SK-N-SH treated with all-trans-retinoic acid at 6 μM for 48 hours (cell line): ENCODE measurements at regions not wholly inside any gene's neighbourhood (a gene's known extent, or its start where the extent isn't known, plus 50 kb on each side); places are given as distances from the start of the nearest gene placed in this dataset.

Source experiments
- ATAC-seq: fragments of 200-7000 bp; cut with Tn5 transposase; 3 replicates; pipeline ENCODE4 v1.9.1; 2020; ENCODE audit warnings: mild to moderate bottlenecking, moderate library complexity
- ARNTL ChIP-seq: fragments of 450-650 bp; formaldehyde crosslinking; IDR thresholded peaks from 2 replicates; pipeline ENCODE4 v1.5.0; 2020; ENCODE audit warnings: low read depth, mild to moderate bottlenecking, moderate library complexity, borderline replicate concordance
- BACH2 ChIP-seq: fragments of 250-450 bp; sonication (Bioruptor Pico); IDR thresholded peaks from 2 replicates; pipeline ENCODE4 v1.9.0; 2021; ENCODE audit warnings: mild to moderate bottlenecking, borderline replicate concordance
- CSDC2 ChIP-seq: fragments of 250-450 bp; sonication (Bioruptor Pico); IDR thresholded peaks from 2 replicates; pipeline ENCODE4 v1.5.0; 2020; ENCODE audit warnings: mild to moderate bottlenecking, moderate library complexity
- ESRRG ChIP-seq: fragments of 250-450 bp; sonication (Bioruptor Pico); IDR thresholded peaks from 2 replicates; pipeline ENCODE4 v1.6.1; 2021; ENCODE audit warnings: mild to moderate bottlenecking
- ISL1 ChIP-seq: fragments of 250-450 bp; sonication (Bioruptor Pico); IDR thresholded peaks from 2 replicates; pipeline ENCODE4 v2.1.2; 2022; ENCODE audit warnings: mild to moderate bottlenecking, moderate library complexity
- OSR1 ChIP-seq: fragments of 250-450 bp; sonication (Bioruptor Pico); IDR thresholded peaks from 2 replicates; pipeline ENCODE4 v1.8.0; 2022; ENCODE audit warnings: moderate library complexity, mild to moderate bottlenecking, inconsistent platforms
- PPARA ChIP-seq: fragments of 250-450 bp; sonication (Bioruptor Pico); IDR thresholded peaks from 2 replicates; pipeline ENCODE4 v1.5.0; 2020; ENCODE audit warnings: mild to moderate bottlenecking, borderline replicate concordance
- RARB ChIP-seq: fragments of 250-450 bp; sonication (Bioruptor Pico); IDR thresholded peaks from 2 replicates; pipeline ENCODE4 v1.8.0; 2021; ENCODE audit warnings: mild to moderate bottlenecking, moderate library complexity
- SNAI2 ChIP-seq: fragments of 250-450 bp; sonication (Bioruptor Pico); IDR thresholded peaks from 2 replicates; pipeline ENCODE4 v1.5.0; 2020; ENCODE audit warnings: mild to moderate bottlenecking, moderate library complexity
- TOX ChIP-seq: fragments of 250-450 bp; sonication (Bioruptor Pico); IDR thresholded peaks from 2 replicates; pipeline ENCODE4 v1.8.0; 2021; ENCODE audit warnings: mild to moderate bottlenecking, moderate library complexity, borderline replicate concordance
- ZC3H10 ChIP-seq: fragments of 250-450 bp; sonication (Bioruptor Pico); IDR thresholded peaks from 2 replicates; pipeline ENCODE4 v1.5.1; 2021; ENCODE audit warnings: mild to moderate bottlenecking, moderate library complexity
- ZFP3 ChIP-seq: fragments of 250-450 bp; sonication (Bioruptor Pico); IDR thresholded peaks from 2 replicates; pipeline ENCODE4 v1.5.0; 2020; ENCODE audit warnings: mild to moderate bottlenecking, moderate library complexity
- ZFP30 ChIP-seq: fragments of 450-650 bp; formaldehyde crosslinking; IDR thresholded peaks from 2 replicates; pipeline ENCODE4 v1.5.0; 2022; ENCODE audit warnings: mild to moderate bottlenecking, moderate library complexity
- ZNF565 ChIP-seq: fragments of 450-650 bp; formaldehyde crosslinking; conservative IDR thresholded peaks from 2 replicates; pipeline ENCODE4 v1.5.0; 2020; ENCODE audit warnings: low read depth, mild to moderate bottlenecking, moderate library complexity
- ZNF70 ChIP-seq: fragments of 450-650 bp; formaldehyde crosslinking; IDR thresholded peaks from 2 replicates; pipeline ENCODE4 v1.5.0; 2020; ENCODE audit warnings: mild to moderate bottlenecking, moderate library complexity
- ZNF8 ChIP-seq: fragments of 450-650 bp; formaldehyde crosslinking; IDR thresholded peaks from 2 replicates; pipeline ENCODE4 v1.5.0; 2020; ENCODE audit warnings: mild to moderate bottlenecking, moderate library complexity
- TF ChIP-seq, protein P1 (sequence below): fragments of 250-450 bp; sonication (Bioruptor Pico); IDR thresholded peaks from 2 replicates; pipeline ENCODE4 v1.5.1; 2021; ENCODE audit warnings: mild to moderate bottlenecking, moderate library complexity
- TF ChIP-seq, protein P2 (sequence below): fragments of 250-450 bp; sonication (Bioruptor Pico); IDR thresholded peaks from 2 replicates; pipeline ENCODE4 v1.8.0; 2021; ENCODE audit warnings: low read depth, mild to moderate bottlenecking, moderate library complexity, borderline replicate concordance
- TF ChIP-seq, protein P3 (sequence below): fragments of 250-450 bp; sonication (Bioruptor Pico); IDR thresholded peaks from 2 replicates; pipeline ENCODE4 v1.5.0; 2020; ENCODE audit warnings: mild to moderate bottlenecking, moderate library complexity
- TF ChIP-seq, protein P4 (sequence below): fragments of 250-450 bp; sonication (Bioruptor Pico); IDR thresholded peaks from 2 replicates; pipeline ENCODE4 v1.8.0; 2020; ENCODE audit warnings: mild to moderate bottlenecking, moderate library complexity, borderline replicate concordance

DNA sequence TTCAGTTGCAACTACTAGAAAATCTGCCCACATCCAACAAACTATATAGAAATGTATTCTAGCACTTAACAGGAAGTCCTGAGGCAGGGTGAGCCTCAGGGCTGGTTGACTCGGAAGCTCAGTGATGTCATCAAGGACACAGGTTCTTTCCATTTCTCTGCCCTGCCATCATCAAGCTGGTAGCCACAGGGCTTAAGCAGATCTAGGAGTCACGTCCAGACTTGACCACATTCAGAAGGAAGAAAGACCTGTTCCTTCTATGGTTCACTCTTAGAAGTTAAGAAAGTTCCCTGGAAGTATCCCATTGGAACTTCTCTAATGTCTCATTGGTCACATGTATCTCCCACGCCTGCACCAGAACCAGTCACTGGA, 438.1 kb downstream of the PRDM2 start:
- TF ChIP-seq, protein P1, sequence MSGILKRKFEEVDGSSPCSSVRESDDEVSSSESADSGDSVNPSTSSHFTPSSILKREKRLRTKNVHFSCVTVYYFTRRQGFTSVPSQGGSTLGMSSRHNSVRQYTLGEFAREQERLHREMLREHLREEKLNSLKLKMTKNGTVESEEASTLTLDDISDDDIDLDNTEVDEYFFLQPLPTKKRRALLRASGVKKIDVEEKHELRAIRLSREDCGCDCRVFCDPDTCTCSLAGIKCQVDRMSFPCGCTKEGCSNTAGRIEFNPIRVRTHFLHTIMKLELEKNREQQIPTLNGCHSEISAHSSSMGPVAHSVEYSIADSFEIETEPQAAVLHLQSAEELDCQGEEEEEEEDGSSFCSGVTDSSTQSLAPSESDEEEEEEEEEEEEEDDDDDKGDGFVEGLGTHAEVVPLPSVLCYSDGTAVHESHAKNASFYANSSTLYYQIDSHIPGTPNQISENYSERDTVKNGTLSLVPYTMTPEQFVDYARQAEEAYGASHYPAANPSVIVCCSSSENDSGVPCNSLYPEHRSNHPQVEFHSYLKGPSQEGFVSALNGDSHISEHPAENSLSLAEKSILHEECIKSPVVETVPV (CRISPR knock-in tag), result no peak
- TF ChIP-seq ZFP30 (CRISPR knock-in tag) (no peak), ARNTL (CRISPR knock-in tag) (no peak), ZC3H10 (CRISPR knock-in tag) (no peak), ISL1 (CRISPR knock-in tag) (no peak), ZNF70 (CRISPR knock-in tag) (no peak), ZNF8 (CRISPR knock-in tag) (no peak)
- TF ChIP-seq, protein P2, sequence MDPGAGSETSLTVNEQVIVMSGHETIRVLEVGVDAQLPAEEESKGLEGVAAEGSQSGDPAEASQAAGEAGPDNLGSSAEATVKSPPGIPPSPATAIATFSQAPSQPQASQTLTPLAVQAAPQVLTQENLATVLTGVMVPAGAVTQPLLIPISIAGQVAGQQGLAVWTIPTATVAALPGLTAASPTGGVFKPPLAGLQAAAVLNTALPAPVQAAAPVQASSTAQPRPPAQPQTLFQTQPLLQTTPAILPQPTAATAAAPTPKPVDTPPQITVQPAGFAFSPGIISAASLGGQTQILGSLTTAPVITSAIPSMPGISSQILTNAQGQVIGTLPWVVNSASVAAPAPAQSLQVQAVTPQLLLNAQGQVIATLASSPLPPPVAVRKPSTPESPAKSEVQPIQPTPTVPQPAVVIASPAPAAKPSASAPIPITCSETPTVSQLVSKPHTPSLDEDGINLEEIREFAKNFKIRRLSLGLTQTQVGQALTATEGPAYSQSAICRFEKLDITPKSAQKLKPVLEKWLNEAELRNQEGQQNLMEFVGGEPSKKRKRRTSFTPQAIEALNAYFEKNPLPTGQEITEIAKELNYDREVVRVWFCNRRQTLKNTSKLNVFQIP (CRISPR knock-in tag), result no peak
- ATAC-seq, result no peak

DNA sequence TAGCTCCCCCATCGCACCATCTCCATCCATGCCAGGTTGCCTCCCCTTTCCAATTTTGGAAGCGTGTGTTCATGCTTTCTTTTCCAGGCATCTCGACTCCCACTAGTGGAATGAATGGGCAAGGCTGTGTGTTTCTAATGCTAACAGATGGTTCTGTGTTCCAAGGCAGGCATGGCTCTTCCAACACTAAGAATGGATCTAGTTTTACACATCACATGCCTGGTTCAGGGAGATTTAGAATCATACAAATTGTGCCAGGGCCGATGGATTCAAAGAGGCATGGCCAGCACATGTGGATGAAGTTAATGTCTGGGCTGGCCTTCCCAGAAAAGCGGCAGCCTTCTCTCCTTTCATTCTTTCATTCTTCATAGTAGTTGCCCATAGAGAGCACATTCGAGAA, 438.7 kb downstream of the PRDM2 start:
- TF ChIP-seq OSR1 (CRISPR knock-in tag) (no peak), ESRRG (no peak), ZFP3 (no peak), ZC3H10 (CRISPR knock-in tag) (no peak), ZNF8 (CRISPR knock-in tag) (no peak), ISL1 (CRISPR knock-in tag) (no peak), RARB (no peak)
- TF ChIP-seq, protein P3, sequence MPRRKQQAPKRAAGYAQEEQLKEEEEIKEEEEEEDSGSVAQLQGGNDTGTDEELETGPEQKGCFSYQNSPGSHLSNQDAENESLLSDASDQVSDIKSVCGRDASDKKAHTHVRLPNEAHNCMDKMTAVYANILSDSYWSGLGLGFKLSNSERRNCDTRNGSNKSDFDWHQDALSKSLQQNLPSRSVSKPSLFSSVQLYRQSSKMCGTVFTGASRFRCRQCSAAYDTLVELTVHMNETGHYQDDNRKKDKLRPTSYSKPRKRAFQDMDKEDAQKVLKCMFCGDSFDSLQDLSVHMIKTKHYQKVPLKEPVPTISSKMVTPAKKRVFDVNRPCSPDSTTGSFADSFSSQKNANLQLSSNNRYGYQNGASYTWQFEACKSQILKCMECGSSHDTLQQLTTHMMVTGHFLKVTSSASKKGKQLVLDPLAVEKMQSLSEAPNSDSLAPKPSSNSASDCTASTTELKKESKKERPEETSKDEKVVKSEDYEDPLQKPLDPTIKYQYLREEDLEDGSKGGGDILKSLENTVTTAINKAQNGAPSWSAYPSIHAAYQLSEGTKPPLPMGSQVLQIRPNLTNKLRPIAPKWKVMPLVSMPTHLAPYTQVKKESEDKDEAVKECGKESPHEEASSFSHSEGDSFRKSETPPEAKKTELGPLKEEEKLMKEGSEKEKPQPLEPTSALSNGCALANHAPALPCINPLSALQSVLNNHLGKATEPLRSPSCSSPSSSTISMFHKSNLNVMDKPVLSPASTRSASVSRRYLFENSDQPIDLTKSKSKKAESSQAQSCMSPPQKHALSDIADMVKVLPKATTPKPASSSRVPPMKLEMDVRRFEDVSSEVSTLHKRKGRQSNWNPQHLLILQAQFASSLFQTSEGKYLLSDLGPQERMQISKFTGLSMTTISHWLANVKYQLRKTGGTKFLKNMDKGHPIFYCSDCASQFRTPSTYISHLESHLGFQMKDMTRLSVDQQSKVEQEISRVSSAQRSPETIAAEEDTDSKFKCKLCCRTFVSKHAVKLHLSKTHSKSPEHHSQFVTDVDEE (CRISPR knock-in tag), result no peak
- TF ChIP-seq, protein P4, sequence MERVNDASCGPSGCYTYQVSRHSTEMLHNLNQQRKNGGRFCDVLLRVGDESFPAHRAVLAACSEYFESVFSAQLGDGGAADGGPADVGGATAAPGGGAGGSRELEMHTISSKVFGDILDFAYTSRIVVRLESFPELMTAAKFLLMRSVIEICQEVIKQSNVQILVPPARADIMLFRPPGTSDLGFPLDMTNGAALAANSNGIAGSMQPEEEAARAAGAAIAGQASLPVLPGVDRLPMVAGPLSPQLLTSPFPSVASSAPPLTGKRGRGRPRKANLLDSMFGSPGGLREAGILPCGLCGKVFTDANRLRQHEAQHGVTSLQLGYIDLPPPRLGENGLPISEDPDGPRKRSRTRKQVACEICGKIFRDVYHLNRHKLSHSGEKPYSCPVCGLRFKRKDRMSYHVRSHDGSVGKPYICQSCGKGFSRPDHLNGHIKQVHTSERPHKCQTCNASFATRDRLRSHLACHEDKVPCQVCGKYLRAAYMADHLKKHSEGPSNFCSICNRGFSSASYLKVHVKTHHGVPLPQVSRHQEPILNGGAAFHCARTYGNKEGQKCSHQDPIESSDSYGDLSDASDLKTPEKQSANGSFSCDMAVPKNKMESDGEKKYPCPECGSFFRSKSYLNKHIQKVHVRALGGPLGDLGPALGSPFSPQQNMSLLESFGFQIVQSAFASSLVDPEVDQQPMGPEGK (CRISPR knock-in tag), result no peak
- no peak for ATAC-seq

DNA sequence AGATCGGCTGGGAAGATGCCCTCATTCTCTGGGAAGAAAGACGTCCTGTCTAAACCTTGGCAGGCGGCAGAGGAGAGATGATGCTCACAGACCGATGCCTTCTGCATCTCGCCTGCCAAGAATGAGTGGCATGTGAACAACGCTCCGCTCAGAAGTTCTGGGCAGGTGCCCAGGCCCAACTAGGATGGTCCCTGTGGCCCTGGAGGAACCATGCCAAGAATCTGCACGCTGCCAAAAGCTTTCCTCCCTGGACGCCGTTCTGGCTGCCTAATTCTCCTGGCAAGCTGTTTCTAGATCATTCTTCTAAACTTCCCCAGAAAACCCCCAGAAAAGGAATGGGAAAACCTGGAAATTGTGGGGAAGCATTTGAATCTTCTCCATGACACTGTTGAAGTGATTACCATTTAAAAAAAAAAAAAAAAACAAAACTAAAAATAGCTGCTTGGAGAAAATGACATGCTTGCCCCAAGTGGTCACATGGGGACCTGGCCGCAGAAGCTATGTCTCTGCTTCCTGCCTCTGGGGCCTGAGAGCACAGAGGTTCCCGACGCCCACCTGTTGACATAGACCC, 440.9 kb downstream of the PRDM2 start:
- ATAC-seq, result no peak
- TF ChIP-seq ZNF565 (CRISPR knock-in tag), result no peak
- TF ChIP-seq BACH2 (CRISPR knock-in tag), result no peak
- no peak for TF ChIP-seq ISL1 (CRISPR knock-in tag)
- no peak for TF ChIP-seq CSDC2
- TF ChIP-seq ZNF8 (CRISPR knock-in tag), result no peak
- no peak for TF ChIP-seq ZFP3
- TF ChIP-seq ZFP30 (CRISPR knock-in tag), result no peak
- TF ChIP-seq, protein P4 (CRISPR knock-in tag), result no peak
- no peak for TF ChIP-seq ZNF70 (CRISPR knock-in tag)
- TF ChIP-seq TOX (CRISPR knock-in tag), result no peak
- no peak for TF ChIP-seq OSR1 (CRISPR knock-in tag)
- TF ChIP-seq ZC3H10 (CRISPR knock-in tag), result no peak

DNA sequence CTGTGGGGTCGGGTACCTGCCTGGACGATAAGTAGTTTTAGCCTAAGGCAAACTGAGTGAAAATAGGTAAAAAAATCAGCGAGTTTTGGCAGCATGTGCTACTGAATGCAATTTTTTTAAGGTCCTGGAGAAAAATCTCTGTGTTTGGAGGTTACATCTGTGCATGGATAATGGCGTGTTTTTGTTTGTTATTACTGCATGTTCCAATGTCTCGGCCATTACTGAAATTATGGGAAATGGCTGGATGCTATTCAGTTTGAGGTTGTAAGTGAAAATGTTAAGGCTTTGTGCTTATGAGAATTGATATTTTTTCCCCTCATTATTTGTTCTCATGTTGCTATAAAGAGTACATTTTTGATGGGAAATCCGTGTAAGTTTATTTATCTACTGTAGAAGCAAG, 441.7 kb downstream of the PRDM2 start:
- no peak for ATAC-seq
- TF ChIP-seq, protein P1 (CRISPR knock-in tag), result no peak
- no peak for TF ChIP-seq SNAI2 (CRISPR knock-in tag)
- no peak for TF ChIP-seq PPARA (CRISPR knock-in tag)
- TF ChIP-seq, protein P2 (CRISPR knock-in tag), result no peak
- TF ChIP-seq ESRRG, result no peak
- TF ChIP-seq TOX (CRISPR knock-in tag), result no peak
- TF ChIP-seq, protein P4 (CRISPR knock-in tag), result no peak
